Kasumi-1 (cell line): ENCODE measurements at regions not wholly inside any gene's neighbourhood (a gene's known extent, or its start where the extent isn't known, plus 50 kb on each side); places are given as distances from the start of the nearest gene placed in this dataset.
"Not testable (repeated sequence)": the region's sequence is repeated elsewhere in the genome, so short reads cannot be mapped to it uniquely, and the experiment has no call there.

ENCODE experiments used
- DNase-seq, 2 experiments: peaks; one replicate each; lab custom pipeline; 2025; lab: John Stamatoyannopoulos, UW

DNA sequence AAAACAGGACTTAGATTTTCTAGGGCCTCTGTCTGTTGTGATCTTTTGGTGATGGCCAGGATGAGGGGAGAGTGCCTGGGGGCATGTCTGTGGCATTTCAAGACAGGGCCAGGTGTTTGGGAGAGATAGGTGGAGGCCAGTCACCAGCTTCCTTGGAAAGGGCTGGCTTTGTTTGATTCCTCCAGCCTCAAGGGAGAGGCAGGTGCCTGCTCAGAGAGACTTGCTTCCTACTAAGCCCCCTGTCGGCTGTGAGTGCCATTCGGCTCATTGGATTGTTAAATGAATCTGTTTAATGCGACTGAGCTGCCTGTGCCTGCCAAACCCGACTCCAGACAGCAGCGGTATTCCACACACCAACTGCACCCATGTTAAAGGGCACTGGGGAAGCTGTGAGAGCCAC lies 304.1 kb upstream of the COBL start:
- DNase-seq = no peak

DNA sequence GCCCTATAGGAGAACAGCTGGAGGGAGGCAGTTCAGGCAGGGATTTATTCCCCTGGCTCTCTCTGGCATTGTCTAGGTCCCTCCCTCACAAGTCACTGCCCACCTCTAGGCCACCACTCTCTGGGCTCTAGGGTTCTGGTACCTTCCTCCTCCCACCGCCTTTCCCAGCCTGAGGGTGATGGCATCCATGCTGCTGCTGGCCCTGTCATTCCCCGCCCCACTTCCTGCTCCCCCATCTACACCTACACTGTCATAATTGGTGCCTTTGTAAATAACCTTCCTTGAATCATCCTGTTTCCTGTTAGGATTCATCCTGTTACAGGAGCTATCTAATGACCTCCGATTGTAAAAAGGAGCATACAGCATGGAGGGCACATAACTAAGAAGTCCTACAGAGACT lies 303.3 kb upstream of the COBL start:
- DNase-seq = no peak

- DNase-seq = no peak
Observed at GRCh38 chr7:51617686-51618085, 301.1 kb upstream of the COBL start.

DNA sequence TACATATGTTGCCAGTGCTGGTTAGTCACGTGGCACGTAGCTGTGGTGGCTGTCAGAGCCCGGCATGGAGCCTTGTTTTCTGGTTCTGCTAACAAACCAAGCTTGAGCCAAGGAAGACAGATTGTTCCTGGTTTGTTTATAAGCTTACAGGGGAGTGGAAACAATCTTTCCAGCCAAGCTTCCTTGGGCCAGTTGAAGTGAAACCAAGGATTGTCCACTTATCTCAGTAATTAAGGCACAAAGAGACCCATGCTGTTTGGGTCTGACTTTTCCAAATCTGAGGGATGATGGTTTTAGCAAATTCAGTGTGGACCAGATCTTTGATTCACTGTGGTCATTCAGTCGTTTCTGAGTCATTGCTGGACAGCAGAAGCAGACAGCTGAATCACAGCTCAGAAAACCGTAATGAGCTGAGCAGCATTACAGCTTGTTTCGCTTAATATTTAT lies 297.3 kb upstream of the COBL start:
- DNase-seq = no peak

GRCh38 chr7:51611937-51612336 lies 295.3 kb upstream of the COBL start:
- DNase-seq = no peak

- no peak for DNase-seq
Observed at GRCh38 chr7:51607447-51607846, 290.8 kb upstream of the COBL start.

DNA sequence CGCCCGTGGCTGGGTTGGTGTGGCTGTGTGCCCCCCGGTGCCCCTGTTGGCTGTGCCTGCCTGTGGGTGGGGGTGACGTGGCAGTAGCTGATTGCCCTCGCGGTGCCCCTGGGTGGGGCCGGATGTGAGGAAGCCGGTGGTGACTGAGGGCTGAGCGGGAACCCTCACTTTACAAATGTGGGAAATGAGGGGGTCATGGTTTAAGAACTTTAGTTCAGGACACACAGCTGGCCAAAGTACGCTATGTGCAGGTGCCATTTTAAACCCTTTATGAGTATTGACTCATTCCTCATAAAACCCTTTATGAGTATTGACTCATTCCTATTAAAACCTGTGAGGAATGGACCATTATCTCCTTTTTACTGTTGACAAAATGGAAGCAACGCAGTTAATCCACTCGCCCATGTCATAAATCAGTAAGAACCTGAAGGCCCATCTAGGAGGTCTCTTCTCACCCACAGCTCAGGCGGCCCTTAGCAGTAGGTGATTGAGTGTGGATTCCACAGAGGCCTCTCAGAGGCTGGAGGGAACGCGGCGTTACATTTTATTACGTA lies 290.1 kb upstream of the COBL start:
- DNase-seq = no peak

DNA sequence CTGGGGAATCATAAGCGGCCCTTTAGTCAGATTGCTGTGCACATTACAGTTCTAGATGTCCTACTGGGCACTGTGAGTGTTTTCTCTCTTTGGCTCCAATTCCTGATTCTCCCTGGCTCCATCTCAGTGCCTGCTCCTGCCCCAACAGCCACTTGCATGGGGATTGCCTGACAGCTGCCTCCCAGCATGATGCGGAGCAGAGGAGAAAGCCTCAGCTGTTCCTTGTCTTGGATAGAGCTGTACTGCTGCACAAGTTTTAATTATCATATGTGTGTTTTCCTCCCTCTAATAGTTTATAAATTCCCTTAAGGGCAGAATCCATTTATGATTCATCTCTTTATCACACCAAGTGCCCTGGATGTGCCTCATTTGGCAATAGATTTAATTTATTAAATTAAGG lies 285.8 kb upstream of the COBL start:
- no peak for DNase-seq

GRCh38 chr7:51601461-51601860 lies 284.9 kb upstream of the COBL start:
- no peak for DNase-seq

DNA sequence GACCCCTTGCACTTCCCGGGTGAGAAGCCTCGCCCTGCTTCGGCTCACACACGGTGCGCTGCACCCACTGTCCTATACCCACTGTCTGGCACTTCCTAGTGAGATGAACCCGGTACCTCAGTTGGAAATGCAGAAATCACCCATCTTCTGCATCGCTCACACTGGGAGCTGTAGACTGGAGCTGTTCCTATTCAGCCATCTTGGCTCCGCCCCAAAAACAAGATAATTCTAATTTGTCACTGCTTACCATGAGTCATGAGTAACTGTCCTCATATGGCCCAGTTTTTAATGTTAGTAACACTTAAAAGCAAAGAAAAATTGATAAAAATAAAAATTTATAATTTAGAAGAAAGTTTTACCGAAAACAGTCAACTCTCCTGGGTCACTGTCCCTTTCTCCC lies 283.3 kb upstream of the COBL start:
- DNase-seq = not testable (repeated sequence)

GRCh38 chr7:51593628-51594027 lies 277.0 kb upstream of the COBL start:
- no peak for DNase-seq

- no peak for DNase-seq
Observed at GRCh38 chr7:51592842-51593599, 276.4 kb upstream of the COBL start.

DNA sequence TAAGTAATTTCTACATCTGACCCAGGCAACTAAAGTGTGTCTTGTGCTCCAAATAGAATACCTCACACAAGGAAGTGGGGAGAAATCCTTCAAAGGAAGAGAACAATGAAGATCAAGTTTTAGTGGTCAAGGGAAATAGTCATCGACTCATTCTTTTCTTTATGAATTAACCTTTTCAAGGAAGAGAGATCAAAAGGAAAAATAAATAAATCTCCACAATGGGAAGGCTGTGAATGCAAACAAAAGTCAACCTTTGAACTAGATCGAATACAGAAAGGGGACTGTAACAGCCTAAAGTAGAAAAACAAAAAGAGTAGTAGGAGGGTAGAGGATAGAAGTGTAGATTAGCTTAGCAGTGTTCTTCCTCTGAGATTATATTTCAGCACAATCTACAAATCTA lies 274.6 kb upstream of the COBL start:
- no peak for DNase-seq

- DNase-seq = no peak
Observed at GRCh38 chr7:51590746-51591145, 274.1 kb upstream of the COBL start.

GRCh38 chr7:51589111-51589510 lies 272.5 kb upstream of the COBL start:
- DNase-seq = no peak

DNA sequence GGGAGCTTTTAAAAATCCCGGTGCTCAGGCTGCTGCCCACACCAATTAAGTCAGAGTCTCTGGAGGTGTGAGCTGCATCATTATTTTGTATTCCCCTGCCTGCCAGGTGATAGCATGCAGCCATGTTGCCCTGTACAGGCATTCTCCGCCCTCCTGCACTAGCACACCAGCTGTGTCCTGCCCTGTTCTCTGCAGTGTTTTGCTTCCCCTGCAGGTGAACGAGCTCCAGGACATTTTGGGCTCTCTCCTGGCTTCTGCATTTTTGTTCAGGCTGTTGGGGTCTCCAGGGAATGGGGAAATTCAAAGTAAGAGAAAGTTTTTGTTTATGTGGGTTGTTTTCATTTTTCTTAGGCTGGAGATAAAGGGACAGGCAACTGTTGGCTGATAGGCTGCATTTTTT lies 271.0 kb upstream of the COBL start:
- no peak for DNase-seq

GRCh38 chr7:51577390-51577789 lies 260.8 kb upstream of the COBL start:
- DNase-seq = no peak

- no peak for DNase-seq
Observed at GRCh38 chr7:51569581-51569980, 253.0 kb upstream of the COBL start.

DNA sequence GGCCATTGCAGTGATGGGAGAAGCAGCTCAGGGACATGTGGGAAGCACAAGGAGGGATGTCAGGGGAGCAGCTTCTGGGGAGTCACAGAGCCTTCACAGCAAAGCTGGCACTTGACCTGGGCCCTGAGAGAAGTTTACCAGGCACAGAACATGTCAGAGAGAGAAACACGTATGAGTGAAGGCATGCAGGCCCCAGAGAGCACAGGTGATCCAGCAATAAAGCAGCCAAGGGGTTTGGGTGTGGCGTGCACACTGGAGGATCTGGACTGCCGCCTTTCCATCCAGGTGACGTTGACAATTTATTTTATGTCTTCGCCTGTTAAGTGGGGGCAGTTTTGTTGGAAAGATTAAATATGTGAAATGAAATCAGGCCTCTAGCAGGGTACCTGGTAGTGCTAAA lies 252.6 kb upstream of the COBL start:
- no peak for DNase-seq

DNA sequence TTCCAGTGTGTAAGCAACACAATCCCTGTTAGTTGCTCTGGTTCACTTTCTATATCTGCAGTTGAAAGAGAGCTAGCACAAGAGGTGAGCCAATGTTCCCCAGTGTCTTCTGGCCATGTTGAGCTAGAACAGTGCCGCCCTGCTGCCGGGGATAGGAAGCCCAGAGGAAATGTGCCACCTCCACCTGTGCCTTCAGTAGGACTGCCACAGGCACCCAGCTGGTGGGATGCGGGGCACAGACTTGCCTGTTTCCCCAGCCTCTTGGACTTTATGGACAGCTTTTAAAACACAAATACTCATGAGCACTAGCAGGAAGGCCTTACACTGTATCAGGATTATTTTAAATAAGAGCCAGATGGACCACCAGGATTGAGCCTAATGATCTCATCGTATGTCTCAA lies 234.5 kb upstream of the COBL start:
- no peak for DNase-seq

GRCh38 chr7:51545131-51545530 lies 228.5 kb upstream of the COBL start:
- DNase-seq = no peak

- no peak for DNase-seq
Observed at GRCh38 chr7:51543801-51544553, 227.4 kb upstream of the COBL start.

DNA sequence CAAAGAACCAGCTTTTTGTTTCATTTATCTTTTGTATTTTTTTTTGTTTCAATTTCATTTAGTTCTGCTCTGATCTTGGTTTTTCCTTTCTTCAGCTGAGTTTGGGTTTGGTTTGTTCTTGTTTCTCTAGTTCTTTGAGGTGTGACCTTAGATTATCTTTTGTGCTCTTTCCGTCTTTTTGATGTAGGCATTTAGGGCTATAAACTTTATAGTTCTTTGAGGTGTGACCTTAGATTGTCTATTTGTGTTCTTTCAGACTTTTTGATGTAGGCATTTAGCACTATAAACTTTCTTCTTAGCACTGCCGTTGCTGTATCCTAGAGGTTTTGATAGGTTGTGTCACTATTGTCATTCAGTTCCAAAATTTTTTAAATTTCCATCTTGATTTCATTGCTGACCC lies 224.3 kb upstream of the COBL start:
- not testable (repeated sequence) for DNase-seq
